ENCODE measurements at regions not wholly inside any gene's neighbourhood (a gene's known extent, or its start where the extent isn't known, plus 50 kb on each side); places are given as distances from the start of the nearest gene placed in this dataset.

DNA sequence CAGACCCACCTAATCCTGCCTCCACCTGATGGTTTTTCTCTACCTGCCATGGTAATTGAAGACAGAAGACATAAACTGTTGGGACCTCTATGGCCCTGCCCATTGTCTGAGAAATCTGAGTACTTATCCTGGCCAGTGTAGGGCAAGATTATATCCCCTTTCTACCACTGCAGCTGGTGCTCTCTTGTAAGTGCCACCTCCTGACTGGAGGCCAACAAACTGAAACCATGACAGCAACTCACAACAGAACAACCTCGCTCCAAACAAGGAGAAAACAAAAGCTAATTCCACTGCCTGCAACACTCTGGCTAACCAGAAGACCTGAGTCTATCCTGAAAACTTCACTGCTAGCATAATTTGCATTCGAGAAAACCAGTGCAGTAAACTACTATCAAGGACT lies 82.9 kb downstream of the CLDN1 start:
- Histone ChIP-seq H3K27ac (ENCODE audit: insufficient read length, low read depth, low read length) (no peak overlapping the region), H3K4me2 (ENCODE audit: insufficient read depth, insufficient read length, low read length) (no peak overlapping the region), H2BK15ac (ENCODE audit: low read depth, low read length) (no peak overlapping the region), H4K20me1 (ENCODE audit: control insufficient read depth, insufficient read depth, insufficient read length) (no peaks in the 10 kb centered on the region), H3K23ac (ENCODE audit: insufficient read length, low read depth, low read length) (no peak overlapping the region), H3K14ac (ENCODE audit: insufficient read depth, low read length) (no peak overlapping the region), H4K5ac (ENCODE audit: insufficient read length, low read depth, low read length) (no peak overlapping the region), H2AFZ (ENCODE audit: low read length) (no peak overlapping the region), H3K23me2 (ENCODE audit: insufficient read length, low read depth, low read length, poor library complexity, severe bottlenecking) (no peaks in the 10 kb centered on the region), H2BK12ac (ENCODE audit: insufficient read length, low read depth, low read length) (no peak overlapping the region), H3K4ac (ENCODE audit: low read depth, low read length) (no peak overlapping the region), H3K9ac (ENCODE audit: extremely low read depth, insufficient read length, low read length) (no peak overlapping the region), H3K79me2 (ENCODE audit: insufficient read depth, low read length) (no peaks in the 10 kb centered on the region), H2BK5ac (ENCODE audit: insufficient read length, low read length) (no peak overlapping the region), H3K9me3 (ENCODE audit: control insufficient read depth, low read depth, low read length) (no peaks in the 10 kb centered on the region), H2BK20ac (ENCODE audit: low read depth, low read length, poor library complexity, severe bottlenecking) (no peak overlapping the region), H3K79me1 (ENCODE audit: insufficient read depth, low read depth, low read length, poor library complexity, severe bottlenecking) (no peaks in the 10 kb centered on the region), H3K27me3 (ENCODE audit: insufficient read depth, low read length) (no peaks in the 10 kb centered on the region), H3K18ac (ENCODE audit: insufficient read length, low read depth, low read length) (no peak overlapping the region), H4K8ac (replicated peaks; ENCODE audit: insufficient read length, low read depth, low read length) (no peak overlapping the region), H2BK120ac (ENCODE audit: low read depth, low read length, poor library complexity, severe bottlenecking) (no peak overlapping the region), H3T11ph (ENCODE audit: low read length) (no peak overlapping the region), H3K4me1 (ENCODE audit: insufficient read depth, low read length) (no peaks in the 10 kb centered on the region; the same call in 1 of the 2 replicates), H4K91ac (ENCODE audit: insufficient read length, low read depth, low read length) (no peak overlapping the region), H2AK5ac (ENCODE audit: insufficient read length, low read length) (no peak overlapping the region), H3K56ac (ENCODE audit: insufficient read length, low read depth, low read length) (no peak overlapping the region)
- H3K27me3 Mint-ChIP-seq (ENCODE audit: low read depth) = no peaks in the 10 kb centered on the region
- no CpG with 5 or more reads among the region's 2 CpGs for WGBS (ENCODE audit: extremely low coverage, insufficient read length, low lambda C conversion rate)
- peaks cover 5 to 28% (median 9%) of the 10 kb centered on the region in 3 experiments for H3K36me3 Mint-ChIP-seq (ENCODE audit: insufficient read depth in 1 of 3, low read depth in 3 of 3)
- no peak overlapping the region for H3K4me3 Mint-ChIP-seq
- TF ChIP-seq, protein P1, sequence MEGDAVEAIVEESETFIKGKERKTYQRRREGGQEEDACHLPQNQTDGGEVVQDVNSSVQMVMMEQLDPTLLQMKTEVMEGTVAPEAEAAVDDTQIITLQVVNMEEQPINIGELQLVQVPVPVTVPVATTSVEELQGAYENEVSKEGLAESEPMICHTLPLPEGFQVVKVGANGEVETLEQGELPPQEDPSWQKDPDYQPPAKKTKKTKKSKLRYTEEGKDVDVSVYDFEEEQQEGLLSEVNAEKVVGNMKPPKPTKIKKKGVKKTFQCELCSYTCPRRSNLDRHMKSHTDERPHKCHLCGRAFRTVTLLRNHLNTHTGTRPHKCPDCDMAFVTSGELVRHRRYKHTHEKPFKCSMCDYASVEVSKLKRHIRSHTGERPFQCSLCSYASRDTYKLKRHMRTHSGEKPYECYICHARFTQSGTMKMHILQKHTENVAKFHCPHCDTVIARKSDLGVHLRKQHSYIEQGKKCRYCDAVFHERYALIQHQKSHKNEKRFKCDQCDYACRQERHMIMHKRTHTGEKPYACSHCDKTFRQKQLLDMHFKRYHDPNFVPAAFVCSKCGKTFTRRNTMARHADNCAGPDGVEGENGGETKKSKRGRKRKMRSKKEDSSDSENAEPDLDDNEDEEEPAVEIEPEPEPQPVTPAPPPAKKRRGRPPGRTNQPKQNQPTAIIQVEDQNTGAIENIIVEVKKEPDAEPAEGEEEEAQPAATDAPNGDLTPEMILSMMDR (conservative IDR thresholded peaks at IDR 0.05) = no peak
- no peak for DNase-seq
- H3K9me3 Mint-ChIP-seq = peaks cover 13 to 29% of the 10 kb centered on the region in 2 experiments
- peak overlapping the region in 1 of 3 experiments; percentile 83; a peak in 1 of 7 replicates for H3K27ac Mint-ChIP-seq
- peaks cover 6 to 9% of the 10 kb centered on the region in 2 experiments for H3K4me1 Mint-ChIP-seq

Measured in H9 (cell line).